GM18867 (cell line): ENCODE measurements at regions not wholly inside any gene's neighbourhood (a gene's known extent, or its start where the extent isn't known, plus 50 kb on each side); places are given as distances from the start of the nearest gene placed in this dataset.
"Not testable (repeated sequence)": the region's sequence is repeated elsewhere in the genome, so short reads cannot be mapped to it uniquely, and the experiment has no call there.

Experiments used
- ATAC-seq: cut with Tn5 transposase; IDR thresholded peaks from one replicate; pipeline ENCODE4 v1.9.1; 2021; ENCODE audit warnings: mild to moderate bottlenecking, moderate library complexity; ENCODE audit not compliant: unreplicated experiment

DNA sequence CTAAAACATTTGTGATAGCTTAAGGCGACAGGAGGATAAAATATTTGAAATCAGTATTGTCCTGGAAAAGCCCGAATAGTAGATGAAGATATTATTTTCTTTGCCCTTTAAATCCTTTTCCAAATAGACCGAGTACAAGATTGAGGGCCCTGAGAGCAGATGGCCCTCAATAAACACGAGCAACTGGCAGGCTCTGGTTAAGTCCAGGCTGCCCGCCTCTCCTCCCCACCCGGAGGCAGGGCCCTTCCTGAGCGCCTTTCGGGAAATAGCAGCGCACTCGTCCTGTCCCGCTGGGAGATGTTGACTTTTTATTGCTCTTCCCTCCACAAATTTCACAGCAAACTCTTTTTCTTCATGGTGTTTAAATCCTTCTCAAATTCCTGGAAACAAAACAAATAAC lies 50.8 kb upstream of the MAX start:
- no peak for ATAC-seq

DNA sequence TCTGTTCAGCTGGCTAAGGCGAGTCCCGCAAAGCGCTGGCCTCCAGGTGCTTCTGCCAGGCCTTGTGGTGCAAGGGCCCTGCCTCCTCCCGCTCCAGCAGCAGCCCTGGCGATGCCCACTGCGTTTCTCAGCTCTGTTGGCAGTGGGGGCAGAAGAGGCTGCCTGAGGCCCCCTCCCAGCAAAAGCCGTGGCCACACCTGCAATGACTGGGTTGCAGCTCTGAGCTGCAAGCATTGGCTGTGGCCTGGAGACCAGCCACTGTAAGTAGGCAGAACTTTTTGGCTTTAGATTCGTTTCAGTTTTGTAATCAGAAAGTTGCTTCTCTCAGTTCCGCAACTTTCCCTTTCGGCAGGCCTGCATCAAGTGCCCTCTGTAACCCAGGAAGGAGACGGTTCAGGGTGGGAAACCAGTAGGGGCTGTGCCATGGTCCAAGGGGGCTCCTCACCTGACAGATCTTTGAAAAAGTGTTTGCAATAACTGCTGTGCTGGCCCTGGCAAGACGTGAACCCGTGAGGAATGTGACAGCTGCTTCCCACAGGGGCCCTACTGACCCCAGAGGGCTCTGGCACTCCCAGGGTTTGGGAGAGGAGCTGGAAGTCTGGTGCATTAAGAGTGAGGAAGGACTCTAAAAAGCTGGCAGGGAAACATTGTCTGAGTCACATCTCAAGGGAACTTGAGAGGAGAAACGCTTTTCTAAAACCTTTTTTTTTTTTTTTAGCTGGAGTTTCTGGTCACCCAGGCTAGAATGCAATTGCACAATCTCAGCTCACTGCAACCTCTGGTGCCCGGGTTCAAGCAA lies 54.5 kb upstream of the MAX start:
- peak; percentile 78 for ATAC-seq

DNA sequence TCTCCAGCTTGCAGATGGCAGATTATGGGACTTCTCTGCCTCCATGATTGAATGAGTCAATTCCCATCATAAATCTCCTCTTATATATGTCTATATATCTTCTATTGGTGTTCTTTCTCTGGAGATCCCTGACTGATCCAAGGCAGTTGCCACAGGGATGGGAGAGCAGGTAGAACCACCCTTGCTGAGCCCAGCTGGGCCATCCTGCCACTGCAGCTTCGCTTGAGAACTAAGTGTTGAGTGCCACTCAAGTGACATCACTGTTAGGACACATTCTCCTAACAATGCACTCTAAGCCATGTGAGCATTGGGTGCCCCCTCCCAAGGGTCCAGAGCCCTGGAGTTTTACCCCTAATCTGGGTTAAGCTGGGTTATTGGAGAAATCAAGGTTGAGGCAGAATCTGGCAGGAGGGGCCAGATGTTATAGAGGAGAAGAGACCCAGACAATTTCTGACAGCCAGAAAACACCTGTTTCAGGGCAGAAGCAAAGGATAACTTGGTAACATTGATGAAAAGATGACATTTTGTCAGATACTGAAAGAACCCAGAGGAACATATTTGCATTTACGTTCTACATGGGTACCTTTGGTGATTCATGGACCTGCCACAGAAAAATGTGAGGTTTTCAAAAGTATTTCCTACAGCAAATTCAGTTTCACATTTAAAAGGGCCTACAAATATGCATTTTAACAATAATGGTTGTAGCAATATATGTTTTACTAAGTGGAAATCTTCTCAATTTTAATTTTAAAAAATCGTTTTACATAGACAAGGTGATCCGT lies 57.2 kb upstream of the MAX start:
- peak; percentile 67 for ATAC-seq

DNA sequence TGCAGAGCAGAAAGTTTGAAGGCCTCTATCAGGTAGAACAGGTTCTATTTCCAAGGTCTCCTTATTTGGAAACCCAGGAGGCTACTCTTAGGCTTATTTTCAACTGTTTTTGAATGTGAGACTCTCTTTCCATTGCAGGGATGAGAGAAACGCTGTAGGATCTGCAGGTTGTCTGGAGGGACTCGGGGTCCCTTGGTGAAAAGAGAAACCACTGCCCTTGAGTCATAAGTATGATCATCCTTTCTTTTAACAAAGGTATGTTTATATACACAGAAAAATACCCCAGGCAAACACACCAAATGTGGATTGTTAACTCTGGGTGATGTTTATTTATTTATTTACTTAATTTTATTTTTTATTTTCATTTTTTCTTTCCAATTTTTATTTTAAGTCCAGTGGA lies 57.8 kb upstream of the MAX start:
- no peak for ATAC-seq

DNA sequence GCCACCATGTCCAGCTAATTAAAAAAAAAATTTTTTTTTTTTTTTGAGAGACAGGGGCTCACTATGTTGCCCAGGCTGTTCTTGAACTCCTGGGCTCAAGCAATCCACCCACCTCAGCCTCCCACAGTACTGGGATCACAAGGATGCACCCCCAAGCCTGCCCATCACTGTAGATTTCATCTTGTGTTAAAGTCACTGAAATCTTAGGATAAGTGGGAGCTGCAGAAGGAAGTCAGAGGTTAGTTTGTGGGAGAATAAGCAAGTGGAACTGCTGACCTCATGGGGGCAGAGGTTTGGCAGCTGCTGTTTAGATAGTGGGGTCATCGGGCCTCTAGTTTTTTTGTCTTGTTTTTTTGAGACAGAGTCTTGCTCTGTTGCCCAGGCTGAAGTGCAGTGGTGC lies 59.7 kb upstream of the MAX start:
- no peak for ATAC-seq

DNA sequence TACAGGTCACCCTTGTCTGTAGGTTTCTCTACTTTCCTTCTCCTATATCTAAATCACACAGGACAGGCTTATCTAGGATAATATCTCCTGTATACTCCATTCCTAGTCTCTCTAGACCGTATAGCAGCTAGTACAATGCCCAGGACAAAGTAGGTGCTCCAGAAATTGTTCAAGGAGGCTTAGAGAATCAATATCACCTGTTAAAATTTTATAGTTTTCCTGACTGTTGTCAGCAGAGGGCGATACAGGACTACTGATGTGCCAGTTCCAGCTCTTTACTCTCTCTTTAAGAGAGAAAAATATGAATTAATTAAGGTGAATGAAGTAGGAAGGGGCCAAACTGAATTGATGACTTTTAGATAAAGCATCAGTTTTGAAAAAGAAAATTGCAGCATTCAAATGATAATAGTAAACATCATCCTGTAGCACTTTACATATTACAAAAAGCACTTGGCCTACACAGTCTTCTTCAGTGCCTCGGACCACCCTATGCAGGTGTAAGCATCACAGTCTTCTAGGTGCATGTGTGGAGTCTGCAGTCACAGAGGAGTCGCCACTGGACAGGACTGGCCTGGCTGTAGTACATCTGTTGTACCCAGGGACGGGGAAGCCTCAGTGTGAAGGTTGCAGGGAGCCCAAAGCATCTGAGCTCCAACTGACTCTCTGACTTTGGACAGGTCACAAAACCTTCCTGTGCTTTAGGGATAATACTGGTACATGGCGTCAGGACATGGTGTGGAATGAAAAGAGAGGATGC lies 61.9 kb upstream of the MAX start:
- no peak for ATAC-seq

DNA sequence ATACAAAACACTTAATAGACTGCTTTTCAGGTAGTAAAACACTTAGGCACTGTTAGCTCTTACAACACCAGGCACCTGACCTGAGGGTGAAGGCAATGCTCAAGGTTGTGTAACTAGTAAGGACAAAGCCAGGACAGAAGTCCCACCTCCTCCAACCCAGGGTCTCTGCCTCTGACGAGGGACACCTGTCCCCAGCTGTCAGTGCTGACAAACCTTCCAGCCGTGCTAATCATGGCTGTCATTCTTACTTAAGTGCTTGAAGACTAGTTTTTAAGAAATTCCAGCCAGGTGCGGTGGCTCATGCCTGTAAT lies 62.5 kb upstream of the MAX start:
- no peak for ATAC-seq

DNA sequence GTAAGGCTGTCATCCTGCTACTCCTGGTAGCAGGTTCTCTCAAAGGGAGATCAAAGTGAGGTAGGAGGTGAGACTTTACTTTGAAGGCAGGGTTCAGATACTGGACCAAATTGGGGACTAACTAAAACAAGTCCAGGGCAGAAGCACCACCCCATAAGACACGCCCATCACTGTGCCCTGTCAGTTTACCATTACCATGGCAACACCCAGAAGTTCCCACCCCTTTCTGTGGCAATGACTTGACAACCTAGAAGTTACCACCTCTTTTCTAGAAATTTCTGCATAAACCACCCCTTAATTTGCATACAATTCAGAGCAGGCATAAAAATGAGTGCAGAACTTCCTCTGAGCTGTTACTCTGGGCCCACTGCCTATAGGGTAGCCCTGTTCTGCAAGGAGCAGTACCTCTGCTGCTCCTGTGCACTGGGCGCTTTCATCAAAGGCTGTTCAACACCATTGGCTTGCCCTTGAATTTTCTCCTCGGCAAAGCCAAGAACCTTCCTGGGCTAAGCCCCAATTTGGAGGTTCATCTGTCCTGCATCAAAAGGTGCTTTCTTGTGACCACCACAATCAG lies 64.8 kb upstream of the MAX start:
- no peak for ATAC-seq

DNA sequence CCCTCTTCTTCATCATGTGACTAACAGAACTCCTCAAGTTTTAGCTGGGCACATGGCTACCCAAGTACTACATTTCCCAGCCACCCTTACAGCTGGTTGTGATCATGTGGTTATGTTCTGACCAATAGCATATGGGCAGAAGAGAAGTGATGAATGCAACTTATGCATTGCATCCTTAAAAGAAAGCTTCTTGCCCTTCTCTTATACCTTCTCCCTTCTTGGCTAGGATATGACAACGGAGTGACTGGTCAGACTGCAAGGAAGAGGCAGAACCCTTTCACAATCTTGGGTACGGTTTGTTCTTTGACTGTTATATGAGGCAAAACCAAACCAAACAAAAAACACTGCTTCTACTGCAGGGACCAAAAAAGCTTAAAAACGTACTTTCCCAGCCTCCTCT lies 66.5 kb upstream of the MAX start:
- peak; percentile 2 for ATAC-seq

DNA sequence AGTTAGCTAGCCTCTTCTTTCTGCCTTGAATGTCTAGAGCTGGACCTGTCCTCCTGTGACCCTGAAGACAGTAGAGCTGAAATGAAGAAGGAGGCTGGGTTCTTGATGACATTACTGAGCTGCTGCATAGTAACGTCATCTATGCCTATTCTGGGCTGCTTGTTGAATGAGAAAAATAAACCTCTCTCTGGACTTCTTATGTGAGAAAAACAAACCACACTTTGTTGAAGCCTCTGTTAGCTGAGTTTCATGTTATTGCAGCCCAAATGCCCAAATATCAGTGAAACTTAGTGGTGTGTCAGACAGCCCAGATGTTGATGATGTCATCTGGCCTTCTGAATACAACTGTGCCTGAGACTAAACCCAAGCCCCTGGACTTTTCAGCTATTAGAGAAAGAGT lies 67.0 kb upstream of the MAX start:
- peak; percentile 86 for ATAC-seq

DNA sequence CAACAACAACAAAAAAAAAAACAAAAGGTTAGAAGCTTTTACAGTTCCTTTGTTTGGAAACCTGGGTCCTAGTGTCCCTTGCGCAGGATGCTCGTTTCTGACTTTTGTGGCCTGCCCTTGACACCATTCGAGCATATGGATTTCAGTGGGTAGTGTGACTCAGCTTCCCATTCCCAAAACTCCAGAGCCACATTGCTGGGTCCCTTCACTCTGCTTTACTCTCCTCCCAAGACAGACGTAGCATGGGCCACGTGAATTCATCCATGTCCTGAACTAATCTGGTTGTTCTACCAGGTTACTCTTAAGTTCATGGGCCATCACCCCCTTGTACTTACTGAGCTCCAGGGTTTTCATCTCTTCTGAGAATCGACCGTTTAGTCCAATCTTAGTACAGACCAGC lies 68.0 kb upstream of the MAX start:
- no peak for ATAC-seq

DNA sequence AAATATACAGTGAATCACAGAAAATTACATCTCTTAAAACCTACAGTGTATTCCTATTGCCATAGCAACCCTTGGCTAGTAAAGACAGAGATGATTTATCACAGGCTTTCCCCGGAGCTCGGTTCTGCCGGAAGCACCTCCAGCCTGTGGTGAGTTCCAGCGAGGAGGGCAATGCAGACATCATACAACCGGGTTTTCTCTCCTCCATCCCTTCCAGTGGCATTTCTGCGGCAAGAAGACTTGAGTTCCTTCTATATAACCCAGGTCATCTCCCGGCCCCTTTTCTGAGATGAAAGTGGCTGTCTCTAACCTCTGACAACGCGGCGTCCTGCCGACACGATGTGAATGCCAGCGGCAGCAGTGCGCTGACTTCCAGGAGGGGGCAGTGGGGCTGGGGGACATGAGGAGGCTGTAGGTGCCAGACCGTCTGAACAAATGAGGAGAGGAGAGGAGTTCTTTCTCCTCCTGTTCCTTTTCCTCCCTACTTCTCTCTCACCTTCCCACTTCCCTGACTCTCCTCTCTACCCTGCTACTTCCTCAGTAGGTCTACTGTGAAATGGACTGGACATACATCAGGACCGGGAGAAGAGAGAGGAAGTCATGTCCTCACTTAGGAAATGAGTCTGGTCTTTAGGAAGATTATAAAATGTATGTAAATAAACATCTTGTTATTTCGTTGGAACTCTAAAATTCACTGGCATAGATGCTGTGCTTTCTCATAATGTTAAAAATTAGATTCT lies 68.6 kb upstream of the MAX start:
- ATAC-seq = peak; percentile 26

DNA sequence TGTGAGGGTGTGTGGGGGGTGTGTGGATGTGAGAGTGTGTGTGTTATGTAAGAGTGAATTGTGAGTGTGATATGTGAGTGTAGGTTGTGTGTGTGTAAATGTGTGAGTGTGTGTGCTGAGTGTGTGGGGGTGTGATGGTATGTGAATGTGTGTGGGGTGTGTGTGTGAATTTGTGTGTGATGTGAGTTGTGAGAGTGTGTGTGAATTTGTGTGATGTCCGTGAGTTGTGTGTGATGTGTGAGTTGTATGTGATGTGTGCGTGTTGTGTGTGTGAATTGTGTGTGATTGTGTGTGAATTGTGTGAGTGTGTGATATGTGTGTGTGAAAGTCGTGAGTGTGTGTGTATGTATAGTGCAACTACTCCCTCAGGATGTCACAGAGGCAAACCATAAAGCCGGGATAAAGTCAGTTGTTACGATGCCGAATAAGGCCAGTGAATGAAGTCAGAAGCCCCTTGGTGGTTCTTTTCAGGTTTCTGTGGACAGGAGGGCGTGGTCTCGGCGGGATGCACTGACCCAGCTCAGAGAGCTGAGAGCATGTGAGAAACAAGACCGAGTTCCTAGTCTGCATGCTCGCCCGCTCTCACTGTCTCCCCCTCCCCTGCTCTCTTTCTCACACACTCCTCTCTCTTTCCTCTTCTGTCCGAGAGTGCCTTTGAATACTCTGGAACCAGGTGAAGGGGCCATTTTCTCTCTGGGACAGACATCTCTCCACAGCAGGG lies 71.8 kb upstream of the MAX start:
- no peak for ATAC-seq

DNA sequence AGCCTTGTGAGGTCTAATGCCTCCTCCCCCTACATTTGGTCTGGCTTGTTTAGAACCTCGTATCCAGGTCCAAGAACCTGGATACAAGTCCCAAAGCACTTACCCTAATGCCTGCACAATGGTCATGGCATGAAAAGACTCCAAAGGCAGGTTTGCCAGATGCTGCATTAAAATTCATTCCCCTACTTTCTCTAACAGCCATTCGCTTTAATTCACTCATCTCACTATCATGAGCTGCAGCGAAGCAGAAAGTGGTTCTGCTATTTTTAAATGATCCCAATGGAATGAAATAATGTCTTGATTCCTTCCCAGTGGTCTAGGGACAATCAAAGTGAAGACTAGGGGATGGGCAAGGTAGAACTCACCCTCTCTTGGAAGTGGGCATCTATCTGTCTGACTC lies 72.5 kb upstream of the MAX start:
- no peak for ATAC-seq

DNA sequence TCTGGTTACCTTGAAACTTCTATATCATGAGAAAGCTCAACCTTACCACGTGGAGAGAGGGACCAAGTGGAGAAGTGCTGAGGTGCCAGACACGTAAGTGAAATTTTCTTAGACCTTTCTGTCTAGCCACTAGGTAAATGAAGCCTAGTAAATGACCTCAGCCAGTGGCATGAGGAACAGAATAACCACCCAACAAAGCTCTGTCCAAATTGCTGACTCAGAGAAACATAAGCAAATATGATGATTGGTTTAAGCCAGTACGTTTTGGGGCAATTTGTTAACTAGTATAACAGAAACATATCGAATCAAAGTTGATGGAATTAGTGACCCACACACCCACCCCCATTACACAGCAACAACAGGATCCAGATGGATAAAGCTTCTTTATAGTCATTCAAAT lies 75.2 kb upstream of the MAX start:
- no peak for ATAC-seq

DNA sequence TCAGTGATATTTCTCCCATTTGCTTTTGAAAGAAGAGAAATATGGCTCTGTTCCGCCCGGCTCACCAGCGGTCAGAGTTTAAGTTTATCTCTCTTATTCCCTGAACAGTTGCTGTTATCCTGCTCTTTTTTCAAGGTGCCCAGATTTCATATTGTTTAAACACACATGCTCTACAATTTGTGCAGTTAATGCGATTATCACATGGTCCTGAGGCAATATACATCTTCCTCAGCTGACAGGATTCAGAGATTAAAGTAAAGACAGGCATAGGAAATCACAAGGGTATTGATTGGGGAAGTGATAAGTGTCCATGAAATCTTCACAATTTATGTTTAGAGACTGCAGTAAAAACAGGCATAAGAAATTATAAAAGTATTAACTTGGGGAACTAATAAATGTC lies 76.9 kb upstream of the MAX start:
- ATAC-seq = not testable (repeated sequence)

DNA sequence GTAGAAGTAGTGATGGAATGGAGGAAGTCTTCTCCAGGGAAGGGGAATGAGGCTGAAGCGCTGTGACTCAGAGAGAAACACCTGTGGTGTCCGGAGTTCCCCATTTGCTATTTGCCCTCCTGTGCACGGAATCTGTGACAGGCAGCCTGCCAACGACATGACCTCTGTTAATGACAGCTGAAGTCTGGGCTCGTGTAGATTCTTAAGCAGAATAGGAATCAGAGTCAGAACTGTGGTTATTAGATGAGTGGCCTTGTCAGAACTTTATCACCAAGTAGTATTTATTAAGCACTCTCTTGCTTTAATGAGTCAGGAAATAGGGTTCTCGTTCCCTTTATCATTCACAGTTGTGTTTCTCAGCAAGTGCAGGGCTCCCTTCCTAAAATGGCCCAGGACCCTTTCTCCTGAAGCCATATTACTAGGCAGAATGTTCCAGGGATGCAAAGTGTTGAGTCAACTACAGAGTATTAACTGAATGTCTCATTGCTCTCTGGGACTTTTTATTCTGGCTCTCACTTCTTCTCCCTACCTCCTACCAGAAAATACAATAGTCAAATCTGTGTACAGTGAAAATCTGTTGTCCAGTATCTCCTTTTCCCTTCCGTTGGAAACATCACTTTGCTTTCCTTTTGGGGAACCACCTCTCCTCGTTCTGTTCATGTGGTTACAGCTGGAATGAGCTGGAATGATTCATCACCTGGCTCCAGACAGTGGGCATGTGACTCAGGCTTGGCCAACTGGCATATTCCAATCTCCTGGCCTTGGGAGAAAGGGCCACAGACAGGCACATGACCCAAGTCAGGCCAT lies 77.8 kb upstream of the MAX start:
- ATAC-seq = peak; percentile 92

DNA sequence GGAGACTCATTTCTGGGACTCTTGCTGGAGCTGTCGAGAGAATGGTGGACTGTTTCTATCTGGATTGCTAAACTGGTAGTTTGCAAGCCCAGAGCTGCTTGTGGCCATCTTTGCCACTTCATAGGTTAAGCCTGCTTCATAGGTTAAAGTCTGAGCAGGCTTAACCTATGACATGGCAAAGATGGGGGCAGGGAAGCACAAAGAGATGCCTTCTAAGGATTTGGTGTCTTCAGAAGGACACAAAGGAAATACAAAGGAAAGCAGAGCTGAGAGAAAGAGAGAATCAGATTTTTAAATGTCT lies 78.4 kb upstream of the MAX start:
- no peak for ATAC-seq

DNA sequence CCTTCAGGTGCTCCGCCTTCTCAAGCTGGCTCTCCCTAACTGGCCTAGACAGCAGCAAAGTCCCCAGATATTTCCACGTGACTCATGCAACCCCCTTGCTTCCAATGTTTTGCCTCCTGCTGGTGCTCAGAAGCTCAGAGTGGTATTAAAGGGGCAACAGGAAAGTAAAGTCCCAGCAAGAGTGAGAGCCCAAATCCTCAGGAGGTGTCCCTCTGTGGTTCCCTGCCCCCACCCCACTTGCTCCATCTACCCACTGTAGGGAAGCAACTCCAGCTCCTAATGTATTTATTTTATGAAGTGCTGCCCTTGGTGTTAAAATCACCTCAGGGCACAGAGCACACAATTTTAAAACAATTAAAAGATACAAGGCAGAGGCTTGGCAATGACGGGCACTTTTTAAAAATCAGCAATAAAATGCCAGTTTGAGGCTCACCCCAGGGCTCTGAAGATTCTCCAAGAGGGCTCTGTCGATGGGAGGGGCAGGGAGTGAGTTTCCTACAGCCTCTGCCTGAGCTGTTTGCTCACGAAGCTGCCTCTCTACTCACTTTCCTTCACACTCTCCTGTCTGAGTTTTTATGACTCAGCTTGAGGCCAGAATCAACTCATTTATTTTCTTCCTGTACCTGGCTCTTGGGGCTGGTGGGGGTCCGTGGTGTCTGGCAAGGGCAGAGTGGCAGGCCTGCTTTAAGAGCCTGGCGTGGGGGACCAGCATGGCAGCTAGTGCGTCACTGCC lies 81.9 kb upstream of the MAX start:
- ATAC-seq = no peak
